Mesendoderm (in vitro differentiated cells): ENCODE measurements at regions not wholly inside any gene's neighbourhood (a gene's known extent, or its start where the extent isn't known, plus 50 kb on each side); places are given as distances from the start of the nearest gene placed in this dataset.

ENCODE experiments used
- DNase-seq: peaks from one replicate; pipeline ENCODE4 v3.0.0; 2013
- H2AK5ac ChIP-seq: 2 replicates; pipeline ENCODE4 v1.6.1; 2013; ENCODE audit warnings: low read length, inconsistent platforms
- H2BK120ac ChIP-seq: 2 replicates; pipeline ENCODE4 v1.6.1; 2013; ENCODE audit warnings: low read depth, mild to moderate bottlenecking, low read length, moderate library complexity, mixed read lengths
- H2BK15ac ChIP-seq: replicated peaks from 2 replicates; pipeline ENCODE4 v1.6.1; 2013; ENCODE audit warnings: low read depth, mild to moderate bottlenecking, moderate library complexity
- H2BK5ac ChIP-seq: 2 replicates; pipeline ENCODE4 v1.6.1; 2013; ENCODE audit warnings: low read length, inconsistent platforms
- H3K18ac ChIP-seq: 2 replicates; pipeline ENCODE4 v1.6.1; 2013; ENCODE audit warnings: mild to moderate bottlenecking, low read length, mixed read lengths
- H3K23ac ChIP-seq: one replicate; pipeline ENCODE4 v1.6.1; 2013; ENCODE audit warnings: low read length
- H3K27ac ChIP-seq: 2 replicates; pipeline ENCODE4 v1.5.1; 2013; ENCODE audit warnings: low read depth, mild to moderate bottlenecking, inconsistent platforms, low read length, moderate library complexity
- H3K27me3 ChIP-seq: 2 replicates; pipeline ENCODE4 v1.6.1; 2013; ENCODE audit warnings: low read length, control low read depth, mild to moderate bottlenecking, inconsistent platforms; ENCODE audit not compliant: insufficient read depth, poor library complexity
- H3K36me3 ChIP-seq: 2 replicates; pipeline ENCODE4 v1.6.1; 2013; ENCODE audit warnings: low read length, inconsistent platforms; ENCODE audit not compliant: control insufficient read depth, insufficient read depth
- H3K4ac ChIP-seq: one replicate; pipeline ENCODE4 v1.6.1; 2013; ENCODE audit warnings: low read depth, mild to moderate bottlenecking, low read length, moderate library complexity
- H3K4me1 ChIP-seq: 2 replicates; pipeline ENCODE4 v1.6.1; 2013; ENCODE audit warnings: low read depth, low read length, inconsistent platforms; ENCODE audit not compliant: control insufficient read depth
- H3K4me2 ChIP-seq: 2 replicates; pipeline ENCODE4 v1.6.1; 2013; ENCODE audit warnings: low read length
- H3K4me3 ChIP-seq: 2 replicates; pipeline ENCODE4 v1.5.1; 2013; ENCODE audit warnings: mild to moderate bottlenecking, low read length
- H3K56ac ChIP-seq: one replicate; pipeline ENCODE4 v1.6.1; 2013; ENCODE audit warnings: low read length
- H3K79me1 ChIP-seq: 2 replicates; pipeline ENCODE4 v1.6.1; 2013; ENCODE audit warnings: low read length, inconsistent platforms
- H3K79me2 ChIP-seq: 2 replicates; pipeline ENCODE4 v1.6.1; 2013; ENCODE audit warnings: mild to moderate bottlenecking, low read length; ENCODE audit not compliant: control insufficient read depth, insufficient read depth
- H3K9ac ChIP-seq: 2 replicates; pipeline ENCODE4 v1.6.1; 2013; ENCODE audit warnings: low read length, inconsistent platforms
- H4K5ac ChIP-seq: one replicate; pipeline ENCODE4 v1.6.1; 2013; ENCODE audit warnings: low read length
- H4K8ac ChIP-seq: one replicate; pipeline ENCODE4 v1.6.1; 2013; ENCODE audit warnings: low read depth, mild to moderate bottlenecking, control low read depth, low read length, moderate library complexity
- WGBS: extraction: QIAGEN DNeasy Blood & Tissue Kit; methylation state at CpG from one replicate; pipeline ENCODE4 v1.1.7; 2013; ENCODE audit warnings: low lambda C conversion rate, missing lambda C conversion rate; ENCODE audit not compliant: insufficient coverage; ENCODE audit errors: extremely low coverage; 5-methylcytosine and 5-hydroxymethylcytosine counted together

DNA sequence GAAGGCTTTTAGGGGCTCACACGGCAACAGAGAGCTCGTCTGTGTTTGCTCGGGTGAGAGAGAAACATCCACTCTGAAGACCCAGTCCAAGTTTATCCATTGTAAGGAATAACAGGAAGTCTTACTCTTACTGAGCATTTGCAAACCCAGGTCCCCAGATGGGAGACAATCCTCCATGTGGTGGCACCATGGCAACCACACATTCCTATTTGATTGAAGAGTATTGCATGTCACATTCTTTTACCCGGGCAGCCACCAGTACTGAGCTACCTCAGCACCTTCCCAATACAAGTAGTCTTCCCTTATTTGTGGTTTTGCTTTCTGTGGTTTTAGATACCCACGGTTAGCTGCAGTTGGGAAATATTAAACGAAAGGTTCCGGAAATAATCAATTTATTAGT, 302.9 kb upstream of the RASGRP1 start:
- WGBS = no CpG with 5 or more reads among the region's 7 CpGs
- Histone ChIP-seq H3K79me2 (no peaks in the 10 kb centered on the region), H3K27ac (no peak overlapping the region), H2BK120ac (no peak overlapping the region), H3K4me1 (no peaks in the 10 kb centered on the region), H3K9ac (no peak overlapping the region), H3K23ac (no peak overlapping the region), H3K4me2 (no peak overlapping the region), H3K4me3 (no peak overlapping the region), H2BK5ac (no peak overlapping the region), H3K79me1 (no peaks in the 10 kb centered on the region), H3K18ac (no peak overlapping the region), H2BK15ac (no peak overlapping the region), H2AK5ac (no peak overlapping the region), H4K8ac (no peak overlapping the region), H3K36me3 (no peaks in the 10 kb centered on the region), H3K4ac (no peak overlapping the region), H3K27me3 (no peaks in the 10 kb centered on the region), H4K5ac (no peak overlapping the region), H3K56ac (no peak overlapping the region)
- DNase-seq = peak; percentile 78

DNA sequence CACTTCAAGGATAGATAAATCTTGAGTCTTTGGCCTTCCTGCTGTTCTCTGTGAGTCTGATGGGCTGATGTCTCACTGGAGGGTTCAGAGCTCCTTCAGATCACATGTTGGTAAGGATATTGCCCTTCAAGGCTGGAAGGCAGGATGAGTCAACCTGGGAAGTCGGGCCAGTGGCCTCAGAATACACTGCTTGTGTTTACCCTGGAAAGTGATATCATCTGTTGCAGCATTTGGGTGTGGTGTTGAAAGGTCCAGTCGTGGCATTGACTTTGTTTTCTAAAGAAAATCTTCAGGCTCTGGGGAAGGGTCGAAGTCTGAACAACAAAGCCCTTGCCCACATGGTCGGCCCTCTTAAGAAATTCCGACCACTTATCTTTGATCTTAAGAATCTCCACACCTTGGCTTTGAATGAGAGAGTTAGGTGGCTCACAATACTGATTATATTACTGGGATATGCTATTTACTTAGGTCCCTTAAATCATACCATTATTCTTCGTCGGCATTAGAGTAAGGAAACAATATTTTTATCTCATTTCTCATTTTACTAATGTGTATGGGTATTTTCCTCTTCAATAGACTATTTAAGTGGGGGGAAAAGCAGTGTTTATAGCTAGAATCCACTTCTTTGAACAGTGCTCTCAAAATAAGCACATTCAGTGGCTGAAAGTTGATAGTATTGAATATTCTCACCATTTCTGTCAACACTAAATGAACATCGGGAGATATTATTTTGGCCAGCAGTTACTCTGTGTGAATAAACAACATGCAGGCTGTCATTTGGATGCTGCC, 303.9 kb upstream of the RASGRP1 start:
- peak; percentile 68 for DNase-seq

DNA sequence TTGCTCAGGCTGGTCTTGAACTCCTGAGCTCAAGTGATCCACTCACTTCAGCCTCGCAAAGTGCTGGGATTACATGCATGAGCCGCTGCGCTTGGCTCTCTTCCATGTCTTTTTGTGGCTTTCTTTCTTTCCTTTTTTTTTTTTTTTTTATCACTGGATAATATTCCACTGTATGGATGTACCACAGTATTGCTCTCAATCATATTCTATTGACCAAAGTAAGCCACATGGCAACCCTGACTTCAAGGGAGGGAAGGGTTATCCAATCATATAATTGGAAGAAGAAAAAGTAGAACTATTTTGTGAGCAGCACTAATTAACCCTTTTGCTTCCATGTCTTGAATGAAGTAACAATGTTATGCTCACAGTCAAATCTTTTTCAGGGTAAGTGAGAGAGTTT, 307.0 kb upstream of the RASGRP1 start:
- Histone ChIP-seq H3K4me2 (no peak overlapping the region), H3K27ac (no peak overlapping the region), H2BK120ac (no peak overlapping the region), H3K56ac (no peak overlapping the region), H3K9ac (no peak overlapping the region), H3K18ac (no peak overlapping the region), H3K79me2 (no peaks in the 10 kb centered on the region), H4K8ac (no peak overlapping the region), H3K23ac (no peak overlapping the region), H3K79me1 (no peaks in the 10 kb centered on the region), H2AK5ac (no peak overlapping the region), H3K36me3 (no peaks in the 10 kb centered on the region), H4K5ac (no peak overlapping the region), H3K4me1 (no peaks in the 10 kb centered on the region), H3K4ac (no peak overlapping the region), H3K27me3 (no peaks in the 10 kb centered on the region), H2BK5ac (no peak overlapping the region), H2BK15ac (no peak overlapping the region), H3K4me3 (no peak overlapping the region)
- DNase-seq = no peak
- no CpG with 5 or more reads among the region's 3 CpGs for WGBS

More for the DNA sequence above, 303.9 kb upstream of the RASGRP1 start:
- H2BK120ac ChIP-seq = no peak overlapping the region
- no peak overlapping the region for H4K8ac ChIP-seq
- no peak overlapping the region for H3K4me2 ChIP-seq
- no peak overlapping the region for H3K4me3 ChIP-seq
- no peak overlapping the region for H3K4ac ChIP-seq
- no peaks in the 10 kb centered on the region for H3K79me1 ChIP-seq
- H3K23ac ChIP-seq = no peak overlapping the region
- no peaks in the 10 kb centered on the region for H3K36me3 ChIP-seq
- no peaks in the 10 kb centered on the region for H3K79me2 ChIP-seq
- no peak overlapping the region for H2BK5ac ChIP-seq
- no peak overlapping the region for H3K27ac ChIP-seq
- no peak overlapping the region for H3K18ac ChIP-seq
- H4K5ac ChIP-seq = no peak overlapping the region
- no peak overlapping the region for H2BK15ac ChIP-seq
- no CpG with 5 or more reads among the region's 8 CpGs for WGBS
- H3K9ac ChIP-seq = no peak overlapping the region
- no peak overlapping the region for H2AK5ac ChIP-seq
- H3K4me1 ChIP-seq = no peaks in the 10 kb centered on the region
- no peak overlapping the region for H3K56ac ChIP-seq
- H3K27me3 ChIP-seq = no peaks in the 10 kb centered on the region

DNA sequence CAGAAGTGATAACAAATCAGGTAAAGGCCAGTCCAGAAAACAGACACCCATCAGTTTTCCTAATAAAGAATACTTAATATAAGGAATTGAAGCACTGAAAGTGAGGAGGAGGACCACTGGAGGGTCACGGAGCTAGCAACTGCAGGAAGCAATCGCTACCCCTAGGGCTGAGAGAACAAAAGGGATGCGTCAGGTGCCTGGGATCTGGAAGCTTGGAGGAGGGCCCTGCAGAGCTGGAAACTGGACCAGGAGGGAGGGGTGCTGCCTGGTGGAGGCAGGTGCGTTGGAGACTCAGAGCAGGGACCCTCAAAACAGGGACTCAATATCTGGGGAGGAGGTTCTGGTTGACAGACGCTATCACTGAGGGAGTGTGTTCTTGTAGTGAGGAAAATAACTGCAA, 308.1 kb upstream of the RASGRP1 start:
- Histone ChIP-seq H4K5ac (no peak overlapping the region), H3K9ac (no peak overlapping the region), H3K36me3 (no peaks in the 10 kb centered on the region), H3K23ac (no peak overlapping the region), H3K4ac (no peak overlapping the region), H2AK5ac (no peak overlapping the region), H2BK120ac (no peak overlapping the region), H3K56ac (no peak overlapping the region), H3K27me3 (no peaks in the 10 kb centered on the region), H3K4me1 (no peaks in the 10 kb centered on the region), H3K79me1 (no peaks in the 10 kb centered on the region), H2BK5ac (no peak overlapping the region), H3K27ac (no peak overlapping the region), H4K8ac (no peak overlapping the region), H3K4me3 (no peak overlapping the region), H2BK15ac (no peak overlapping the region), H3K4me2 (no peak overlapping the region), H3K18ac (no peak overlapping the region), H3K79me2 (no peaks in the 10 kb centered on the region)
- WGBS = no CpG with 5 or more reads among the region's 5 CpGs
- DNase-seq = no peak

DNA sequence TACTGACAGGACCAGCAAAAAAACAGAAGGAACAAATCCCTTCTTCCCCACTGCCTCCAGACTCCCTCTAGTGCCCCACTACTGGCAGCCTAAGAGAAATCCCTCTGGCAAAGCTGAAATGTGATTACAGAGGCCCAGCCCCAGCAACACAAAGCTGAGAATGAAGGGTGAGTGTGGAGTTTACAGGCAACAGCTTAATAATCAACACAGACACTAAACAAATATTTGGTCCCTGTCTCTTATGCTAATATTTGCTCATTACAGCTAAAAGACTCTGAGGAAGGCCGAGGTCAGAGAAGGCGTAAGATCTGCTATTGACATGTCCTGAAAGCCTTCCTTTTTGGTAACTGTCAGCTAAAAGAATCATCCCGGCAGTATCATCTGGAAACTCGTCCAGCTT, 308.5 kb upstream of the RASGRP1 start:
- no CpG with 5 or more reads among the region's 4 CpGs for WGBS
- Histone ChIP-seq H3K18ac (no peak overlapping the region), H2BK5ac (no peak overlapping the region), H3K56ac (no peak overlapping the region), H3K36me3 (no peaks in the 10 kb centered on the region), H3K79me1 (no peaks in the 10 kb centered on the region), H3K4ac (no peak overlapping the region), H3K4me1 (no peaks in the 10 kb centered on the region), H3K4me3 (no peak overlapping the region), H2BK120ac (no peak overlapping the region), H3K27me3 (no peaks in the 10 kb centered on the region), H2AK5ac (no peak overlapping the region), H3K23ac (no peak overlapping the region), H3K79me2 (no peaks in the 10 kb centered on the region), H4K5ac (no peak overlapping the region), H4K8ac (no peak overlapping the region), H3K9ac (no peak overlapping the region), H3K27ac (no peak overlapping the region), H3K4me2 (no peak overlapping the region), H2BK15ac (no peak overlapping the region)
- peak; percentile 13 for DNase-seq

DNA sequence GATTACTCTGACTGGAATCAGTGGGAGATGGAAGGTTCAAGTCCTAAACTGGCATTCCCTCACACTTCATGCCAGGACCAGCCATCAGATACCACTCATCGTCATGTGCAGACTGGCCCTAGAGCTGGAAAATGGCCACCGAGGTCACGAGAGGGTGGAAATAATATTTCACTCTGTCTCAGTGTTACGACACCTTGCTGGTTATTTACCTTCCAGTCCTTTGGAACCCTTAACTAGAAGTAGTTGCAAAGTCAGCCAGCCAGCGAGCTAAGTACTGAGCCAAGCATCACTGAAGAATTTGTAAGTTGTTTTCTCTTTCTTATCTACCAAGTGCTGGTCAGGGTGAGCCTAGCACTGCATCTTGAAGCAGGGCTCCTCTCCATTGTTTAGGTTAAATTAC, 309.9 kb upstream of the RASGRP1 start:
- Histone ChIP-seq H3K4me1 (no peaks in the 10 kb centered on the region), H2BK5ac (no peak overlapping the region), H4K8ac (no peak overlapping the region), H2BK15ac (no peak overlapping the region), H3K4me3 (no peak overlapping the region), H3K23ac (no peak overlapping the region), H3K18ac (no peak overlapping the region), H2BK120ac (no peak overlapping the region), H3K4me2 (no peak overlapping the region), H3K27ac (no peak overlapping the region), H3K36me3 (no peaks in the 10 kb centered on the region), H3K27me3 (no peaks in the 10 kb centered on the region), H3K56ac (no peak overlapping the region), H3K4ac (no peak overlapping the region), H3K79me1 (no peaks in the 10 kb centered on the region), H2AK5ac (no peak overlapping the region), H4K5ac (no peak overlapping the region), H3K9ac (no peak overlapping the region), H3K79me2 (no peaks in the 10 kb centered on the region)
- no CpG with 5 or more reads among the region's 5 CpGs for WGBS
- DNase-seq = no peak
